ENCODE measurements at regions not wholly inside any gene's neighbourhood (a gene's known extent, or its start where the extent isn't known, plus 50 kb on each side); places are given as distances from the start of the nearest gene placed in this dataset.

GRCh38 chr18:57922885-57923284, 119.8 kb upstream of the ATP8B1 start:
- WGBS, 2 experiments (ENCODE audit: extremely low coverage in 1 of 2, insufficient coverage in 1 of 2, insufficient read length in 1 of 2, insufficient replicate concordance in 2 of 2, low coverage in 1 of 2, low lambda C conversion rate in 2 of 2, missing lambda C conversion rate in 1 of 2), result 78% methylated on average over 3 of the region's 3 CpGs; no CpG with 5 or more reads in 1 of the 2 experiments
- H3K9ac ChIP-seq (replicated peaks in 1 of 4; ENCODE audit: extremely low read depth in 1 of 4, low read depth in 3 of 4, low read length in 3 of 4), result no peak overlapping the region
- no peak overlapping the region for H3K27ac ChIP-seq (ENCODE audit: low read depth, low read length)
- H2BK20ac ChIP-seq (ENCODE audit: low read length), result no peak overlapping the region
- ChIA-PET CTCF (ENCODE audit: partially characterized antibody) (interaction anchor here (0.7 to 2.2 kb wide), 2 partner anchors 9 to 15 kb away, joined by 3 to 7 read pairs; no protein-coding TSS in a partner anchor), POLR2A (ENCODE audit: partially characterized antibody) (no interaction called here)
- no peak overlapping the region for H3K56ac ChIP-seq (replicated peaks; ENCODE audit: insufficient read length, low read depth, low read length)
- H3K23me2 ChIP-seq (ENCODE audit: low read depth, low read length), result no peaks in the 10 kb centered on the region
- H4K5ac ChIP-seq (ENCODE audit: insufficient read length, low read depth, low read length), result no peak overlapping the region
- no peaks in the 10 kb centered on the region for H3K27me3 ChIP-seq (replicated peaks in 1 of 4; ENCODE audit: control insufficient read depth in 3 of 4, extremely low read depth in 1 of 4, insufficient read depth in 3 of 4, low read length in 3 of 4)
- FAIRE-seq (no peak), DNase-seq (ENCODE audit: low read depth in 1 of 2, low spot score in 2 of 2) (no peak)
- no peaks in the 10 kb centered on the region for H4K20me1 ChIP-seq (replicated peaks in 1 of 2; ENCODE audit: control insufficient read depth in 1 of 2, insufficient read depth in 2 of 2, low read length in 2 of 2)
- H4K8ac ChIP-seq (ENCODE audit: extremely low read depth, insufficient read depth, low read length), result no peak overlapping the region
- H3K79me2 ChIP-seq (ENCODE audit: control insufficient read depth in 1 of 2, insufficient read depth in 2 of 2, low read length in 2 of 2), result no peaks in the 10 kb centered on the region
- no peaks in the 10 kb centered on the region for H3K4me1 ChIP-seq (replicated peaks in 1 of 4; ENCODE audit: control insufficient read depth in 3 of 4, insufficient read depth in 4 of 4, low read length in 3 of 4)
- no peak overlapping the region for H2AK5ac ChIP-seq (ENCODE audit: low read depth, low read length)
- no peaks in the 10 kb centered on the region for H3K36me3 ChIP-seq (ENCODE audit: control insufficient read depth in 2 of 4, insufficient read depth in 4 of 4, low read length in 3 of 4)
- no peak overlapping the region for H3K4me3 ChIP-seq (ENCODE audit: extremely low read depth in 1 of 4, insufficient read depth in 2 of 4, low read depth in 3 of 4, low read length in 4 of 4)
- H3K9me3 ChIP-seq (ENCODE audit: insufficient read depth in 2 of 2, low read depth in 1 of 2, low read length in 1 of 2), result no peaks in the 10 kb centered on the region
- no peak overlapping the region for H2AFZ ChIP-seq (ENCODE audit: low read length)
- H4K91ac ChIP-seq (replicated peaks; ENCODE audit: insufficient read length, low read length), result no peak overlapping the region
- no peaks in the 10 kb centered on the region for H3K79me1 ChIP-seq (ENCODE audit: low read depth, low read length)
- no peak overlapping the region for H2BK5ac ChIP-seq (ENCODE audit: low read depth, low read length)
- H3K4me2 ChIP-seq (ENCODE audit: insufficient read depth in 1 of 2, low read depth in 2 of 2, low read length in 2 of 2), result no peak overlapping the region
- H3K4ac ChIP-seq (replicated peaks; ENCODE audit: insufficient read length, low read depth, low read length), result no peak overlapping the region
- no peak overlapping the region for H2BK15ac ChIP-seq (ENCODE audit: low read length)
- H3K23ac ChIP-seq (ENCODE audit: insufficient read length), result no peak overlapping the region
- H2BK12ac ChIP-seq (ENCODE audit: low read depth, low read length), result no peak overlapping the region
- no peak overlapping the region for H3K14ac ChIP-seq (ENCODE audit: insufficient read length)
- no peak overlapping the region for H2BK120ac ChIP-seq (replicated peaks; ENCODE audit: low read depth, low read length)
- H3K18ac ChIP-seq (ENCODE audit: extremely low read depth, low read length), result no peak overlapping the region
- TF ChIP-seq MAX (IDR thresholded peaks at IDR 0.05), result no peak
- TF ChIP-seq TAF1 (IDR thresholded peaks at IDR 0.05; ENCODE audit: low read depth, low read length), result no peak
- TF ChIP-seq RXRA (IDR thresholded peaks at IDR 0.05; ENCODE audit: insufficient read depth, low read depth, low read length), result no peak
- no peak for TF ChIP-seq NANOG (IDR thresholded peaks at IDR 0.05; ENCODE audit: insufficient read depth, low read depth, low read length, poor library complexity, severe bottlenecking)
- no peak for TF ChIP-seq BACH1 (IDR thresholded peaks at IDR 0.05; ENCODE audit: low read length)
- TF ChIP-seq SRF (IDR thresholded peaks at IDR 0.05; ENCODE audit: low read depth, low read length), result no peak
- no peak for TF ChIP-seq RBBP5 (IDR thresholded peaks at IDR 0.05; ENCODE audit: borderline replicate concordance, low read depth, low read length)
- no peak for TF ChIP-seq CTBP2 (IDR thresholded peaks at IDR 0.05; ENCODE audit: borderline replicate concordance, insufficient read depth, insufficient read length, low read length)
- no peak for TF ChIP-seq E2F6 (IDR thresholded peaks at IDR 0.05)
- TF ChIP-seq POLR2A (IDR thresholded peaks at IDR 0.05; ENCODE audit: control extremely low read depth in 1 of 2, low read depth in 2 of 2, low read length in 2 of 2), result no peak
- no peak for TF ChIP-seq POU5F1 (IDR thresholded peaks at IDR 0.05; ENCODE audit: low read depth, low read length)
- no peak for TF ChIP-seq EP300 (IDR thresholded peaks at IDR 0.05; ENCODE audit: borderline replicate concordance in 1 of 2, low read depth in 2 of 2, low read length in 2 of 2)
- no peak for TF ChIP-seq TBP (IDR thresholded peaks at IDR 0.05; ENCODE audit: low read depth, low read length)
- TF ChIP-seq HDAC6 (IDR thresholded peaks at IDR 0.05; ENCODE audit: low read depth, low read length), result no peak
- TF ChIP-seq TCF12 (IDR thresholded peaks at IDR 0.05; ENCODE audit: low read depth, low read length), result no peak
